DND-41 (cell line): ENCODE measurements at regions not wholly inside any gene's neighbourhood (a gene's known extent, or its start where the extent isn't known, plus 50 kb on each side); places are given as distances from the start of the nearest gene placed in this dataset.

Source experiments
- ATAC-seq: fragments of 200-7000 bp; cut with Tn5 transposase; 3 replicates; pipeline ENCODE4 v1.9.1; 2021; ENCODE audit warnings: low read depth; ENCODE audit not compliant: insufficient read depth
- DNase-seq: peaks from one replicate; pipeline ENCODE4 v3.0.0-alpha.2; 2020
- H2AFZ ChIP-seq: 2 replicates; pipeline ENCODE4 v1.6.0; 2012; ENCODE audit warnings: low read depth, low read length
- H3K27ac ChIP-seq: 2 replicates; pipeline ENCODE4 v1.5.1; 2012; ENCODE audit warnings: low read length, inconsistent platforms
- H3K27me3 ChIP-seq: fragments of 200-600 bp; sonication (generic); 2 replicates; pipeline ENCODE4 v1.6.0; 2012; ENCODE audit warnings: low read length, mild to moderate bottlenecking, inconsistent platforms; ENCODE audit not compliant: insufficient read depth, poor library complexity
- H3K36me3 ChIP-seq: 2 replicates; pipeline ENCODE4 v1.5.1; 2012; ENCODE audit warnings: low read length, inconsistent platforms; ENCODE audit not compliant: insufficient read depth
- H3K4me1 ChIP-seq: 2 replicates; pipeline ENCODE4 v1.5.1; 2012; ENCODE audit warnings: mild to moderate bottlenecking, low read length; ENCODE audit not compliant: insufficient read depth
- H3K4me2 ChIP-seq: 2 replicates; pipeline ENCODE4 v1.6.0; 2012; ENCODE audit warnings: mild to moderate bottlenecking, moderate library complexity, low read length, inconsistent platforms; ENCODE audit not compliant: insufficient read depth
- H3K4me3 ChIP-seq, 2 experiments: fragments of 200-600 bp in 1 of 2; shearing (Covaris generic) in 1 of 2; 2 replicates each; pipeline ENCODE4 v1.5.1; 2012 to 2016; ENCODE audit warnings: inconsistent platforms in 2 of 2, low read length in 2 of 2, mild to moderate bottlenecking in 2 of 2, low read depth in 1 of 2, moderate library complexity in 1 of 2
- H3K79me2 ChIP-seq: 2 replicates; pipeline ENCODE4 v1.6.0; 2012; ENCODE audit warnings: low read length, inconsistent platforms; ENCODE audit not compliant: insufficient read depth
- H3K9ac ChIP-seq: 2 replicates; pipeline ENCODE4 v1.6.0; 2012; ENCODE audit warnings: low read depth, mild to moderate bottlenecking, inconsistent platforms, low read length, moderate library complexity
- H3K9me3 ChIP-seq: 2 replicates; pipeline ENCODE4 v1.5.1; 2012; ENCODE audit warnings: low read length, moderate library complexity, mild to moderate bottlenecking, inconsistent platforms; ENCODE audit not compliant: insufficient read depth, severe bottlenecking
- H4K20me1 ChIP-seq: 2 replicates; pipeline ENCODE4 v1.6.0; 2012; ENCODE audit warnings: low read length; ENCODE audit not compliant: insufficient read depth
- EZH2 ChIP-seq: IDR thresholded peaks from 3 replicates; pipeline ENCODE4 v1.6.1; 2012; ENCODE audit warnings: borderline replicate concordance, low read depth, mild to moderate bottlenecking, moderate library complexity, low read length, inconsistent platforms; ENCODE audit not compliant: severe bottlenecking
- TF ChIP-seq, protein P1 (sequence below): IDR thresholded peaks from 2 replicates; pipeline ENCODE4 v1.5.1; 2012; ENCODE audit warnings: borderline replicate concordance, low read length, moderate library complexity, mild to moderate bottlenecking; ENCODE audit not compliant: poor library complexity, severe bottlenecking; ENCODE audit errors: extremely low read depth

DNA sequence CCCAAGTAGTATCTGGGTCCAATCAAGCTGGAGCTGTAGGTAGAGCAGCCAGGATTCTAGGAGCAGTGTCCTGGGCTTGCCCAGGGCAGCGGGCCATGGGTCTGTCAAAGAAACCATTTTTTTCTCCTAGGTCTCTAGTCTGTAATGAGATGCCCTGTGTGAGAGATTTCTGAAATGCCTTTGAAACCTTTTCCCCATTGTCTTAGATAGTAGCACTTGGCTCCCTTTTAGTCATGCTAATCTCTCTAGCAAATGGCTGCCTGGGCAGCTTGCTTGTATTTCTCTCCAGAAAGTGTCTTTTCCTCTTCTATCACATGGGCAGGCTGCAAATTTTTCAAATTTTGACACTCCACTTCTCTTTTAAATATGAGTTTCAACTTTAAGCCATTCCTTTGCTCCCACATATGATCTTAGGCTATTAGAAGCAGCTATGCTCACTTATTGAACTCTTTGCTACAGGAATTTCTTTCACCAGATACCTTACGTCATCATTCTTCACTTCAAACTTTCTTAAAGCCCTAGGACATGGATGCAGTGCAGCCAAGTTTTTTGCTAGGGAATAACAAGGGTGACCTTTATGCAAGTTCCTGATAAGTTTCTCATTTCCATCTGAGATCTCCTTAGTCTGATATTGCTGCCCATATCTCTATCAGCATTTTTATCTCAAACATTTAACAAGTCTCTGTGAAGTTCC lies 890.2 kb upstream of the VRK2 start:
- H3K4me2 ChIP-seq, result no peak overlapping the region
- H3K27ac ChIP-seq, result no peak overlapping the region
- no peaks in the 10 kb centered on the region for H4K20me1 ChIP-seq
- ATAC-seq (no peak), DNase-seq (no peak)
- TF ChIP-seq, protein P1, sequence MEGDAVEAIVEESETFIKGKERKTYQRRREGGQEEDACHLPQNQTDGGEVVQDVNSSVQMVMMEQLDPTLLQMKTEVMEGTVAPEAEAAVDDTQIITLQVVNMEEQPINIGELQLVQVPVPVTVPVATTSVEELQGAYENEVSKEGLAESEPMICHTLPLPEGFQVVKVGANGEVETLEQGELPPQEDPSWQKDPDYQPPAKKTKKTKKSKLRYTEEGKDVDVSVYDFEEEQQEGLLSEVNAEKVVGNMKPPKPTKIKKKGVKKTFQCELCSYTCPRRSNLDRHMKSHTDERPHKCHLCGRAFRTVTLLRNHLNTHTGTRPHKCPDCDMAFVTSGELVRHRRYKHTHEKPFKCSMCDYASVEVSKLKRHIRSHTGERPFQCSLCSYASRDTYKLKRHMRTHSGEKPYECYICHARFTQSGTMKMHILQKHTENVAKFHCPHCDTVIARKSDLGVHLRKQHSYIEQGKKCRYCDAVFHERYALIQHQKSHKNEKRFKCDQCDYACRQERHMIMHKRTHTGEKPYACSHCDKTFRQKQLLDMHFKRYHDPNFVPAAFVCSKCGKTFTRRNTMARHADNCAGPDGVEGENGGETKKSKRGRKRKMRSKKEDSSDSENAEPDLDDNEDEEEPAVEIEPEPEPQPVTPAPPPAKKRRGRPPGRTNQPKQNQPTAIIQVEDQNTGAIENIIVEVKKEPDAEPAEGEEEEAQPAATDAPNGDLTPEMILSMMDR, result no peak
- no peak for TF ChIP-seq EZH2
- no peaks in the 10 kb centered on the region for H3K79me2 ChIP-seq
- no peak overlapping the region for H2AFZ ChIP-seq
- no peaks in the 10 kb centered on the region for H3K27me3 ChIP-seq
- H3K9me3 ChIP-seq, result no peaks in the 10 kb centered on the region
- H3K4me1 ChIP-seq, result no peaks in the 10 kb centered on the region
- H3K9ac ChIP-seq, result no peak overlapping the region
- H3K36me3 ChIP-seq, result no peaks in the 10 kb centered on the region
- H3K4me3 ChIP-seq, result no peak overlapping the region

DNA sequence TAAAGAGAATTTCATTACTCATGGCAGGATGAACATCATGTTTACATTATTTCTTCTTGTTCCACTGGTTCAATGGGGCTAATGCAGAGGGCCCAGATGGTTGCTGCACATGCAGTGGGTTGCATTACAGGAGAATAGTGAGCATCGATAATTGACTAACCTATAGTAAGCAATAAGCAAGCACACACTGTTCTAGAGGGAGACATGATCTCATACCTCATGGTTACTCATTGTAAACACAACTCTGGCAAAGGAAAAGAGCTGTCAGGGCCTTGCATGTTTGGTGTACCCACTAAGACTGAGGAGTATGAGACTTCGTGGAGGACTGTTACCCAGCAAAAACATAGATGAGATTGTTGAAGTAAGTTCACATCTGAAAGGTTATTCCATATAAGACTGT lies 885.6 kb upstream of the VRK2 start:
- Histone ChIP-seq H3K27me3 (no peaks in the 10 kb centered on the region), H2AFZ (no peak overlapping the region), H4K20me1 (no peaks in the 10 kb centered on the region), H3K36me3 (no peaks in the 10 kb centered on the region), H3K79me2 (no peaks in the 10 kb centered on the region), H3K4me3 (no peak overlapping the region), H3K9me3 (no peaks in the 10 kb centered on the region), H3K27ac (no peak overlapping the region), H3K4me1 (no peaks in the 10 kb centered on the region), H3K4me2 (no peak overlapping the region), H3K9ac (no peak overlapping the region)
- TF ChIP-seq, protein P1, result no peak
- no peak for TF ChIP-seq EZH2
- DNase-seq (no peak), ATAC-seq (no peak)

DNA sequence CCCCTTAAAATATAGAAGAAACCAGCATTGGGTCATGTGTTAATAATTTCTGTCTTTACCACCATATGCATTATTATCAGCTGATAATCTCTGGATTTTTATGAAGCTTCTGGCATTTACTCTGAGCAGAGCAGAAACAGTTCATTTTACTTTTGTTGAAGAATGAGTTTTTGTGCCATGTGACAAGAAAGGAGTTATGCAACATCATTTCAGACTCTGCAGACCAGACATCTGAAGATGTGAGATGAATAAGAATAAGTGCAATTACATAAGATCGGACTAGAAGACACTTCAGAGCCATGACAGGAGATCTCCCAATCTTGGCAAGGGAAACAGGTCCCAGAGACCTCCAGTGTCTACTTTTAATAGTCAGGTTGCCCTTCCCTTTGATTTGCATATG lies 869.4 kb upstream of the VRK2 start:
- Histone ChIP-seq H3K9me3 (no peaks in the 10 kb centered on the region), H3K36me3 (no peaks in the 10 kb centered on the region), H3K27me3 (no peaks in the 10 kb centered on the region), H3K9ac (no peak overlapping the region), H3K4me2 (no peak overlapping the region), H3K79me2 (no peaks in the 10 kb centered on the region), H3K4me1 (no peaks in the 10 kb centered on the region), H4K20me1 (no peaks in the 10 kb centered on the region), H2AFZ (no peak overlapping the region), H3K27ac (no peak overlapping the region), H3K4me3 (no peak overlapping the region)
- DNase-seq, result no peak
- TF ChIP-seq EZH2, result no peak
- TF ChIP-seq, protein P1, result no peak
- ATAC-seq, result no peak
